ENCODE measurements at regions not wholly inside any gene's neighbourhood (a gene's known extent, or its start where the extent isn't known, plus 50 kb on each side); places are given as distances from the start of the nearest gene placed in this dataset.

GRCh38 chr11:116335078-116335477 lies 437.7 kb downstream of the BUD13 start:
- no peak for TF ChIP-seq CTCF (IDR thresholded peaks at IDR 0.05)
- TF ChIP-seq EP300 (IDR thresholded peaks at IDR 0.05), result no peak
- TF ChIP-seq POLR2AphosphoS5 (IDR thresholded peaks at IDR 0.05), result no peak
- TF ChIP-seq POLR2A (IDR thresholded peaks at IDR 0.05), result no peak

Data from gastroesophageal sphincter (tissue), 3 donors.